T-helper 2 cell treated with Interferon-gamma antibody and Interleukin-4, amounts not matched to agents 5 μg/mL and 100 μg/mL, for 36 hours (primary cell): ENCODE measurements at regions not wholly inside any gene's neighbourhood (a gene's known extent, or its start where the extent isn't known, plus 50 kb on each side); places are given as distances from the start of the nearest gene placed in this dataset.

ENCODE experiments used
- DNase-seq: peaks from one replicate; pipeline ENCODE4 v3.0.0; 2021; ENCODE audit warnings: low spot score
- H3K27ac Mint-ChIP-seq: one replicate; pipeline ENCODE4 v1.8.0; 2021; ENCODE audit warnings: mild to moderate bottlenecking, mixed read lengths
- H3K27me3 Mint-ChIP-seq: one replicate; pipeline ENCODE4 v1.8.0; 2021; ENCODE audit warnings: low read depth, mixed read lengths
- H3K36me3 Mint-ChIP-seq: one replicate; pipeline ENCODE4 v1.8.0; 2021; ENCODE audit warnings: low read depth, mixed read lengths
- H3K4me1 Mint-ChIP-seq: one replicate; pipeline ENCODE4 v1.8.0; 2021; ENCODE audit warnings: low read depth, mixed read lengths
- H3K4me3 Mint-ChIP-seq: one replicate; pipeline ENCODE4 v1.8.0; 2022; ENCODE audit warnings: mild to moderate bottlenecking, moderate library complexity, mixed read lengths
- H3K9me3 Mint-ChIP-seq: one replicate; pipeline ENCODE4 v1.8.0; 2021; ENCODE audit warnings: mixed read lengths

- no peaks in the 10 kb centered on the region for H3K4me1 Mint-ChIP-seq
- no peak for DNase-seq
- H3K4me3 Mint-ChIP-seq: no peak overlapping the region
- peaks cover 6% of the 10 kb centered on the region for H3K36me3 Mint-ChIP-seq
- H3K9me3 Mint-ChIP-seq: no peaks in the 10 kb centered on the region
- H3K27me3 Mint-ChIP-seq: no peaks in the 10 kb centered on the region
- no peak overlapping the region for H3K27ac Mint-ChIP-seq
These were observed 209.1 kb downstream of the BRD1 start for GRCh38 chr22:49618677-49618953.

- H3K27me3 Mint-ChIP-seq: no peaks in the 10 kb centered on the region
- no peak for DNase-seq
- no peak overlapping the region for H3K27ac Mint-ChIP-seq
- H3K9me3 Mint-ChIP-seq: peaks cover 5% of the 10 kb centered on the region
- H3K36me3 Mint-ChIP-seq: peaks cover 11% of the 10 kb centered on the region
- no peaks in the 10 kb centered on the region for H3K4me1 Mint-ChIP-seq
- no peak overlapping the region for H3K4me3 Mint-ChIP-seq
These were observed 209.6 kb downstream of the BRD1 start for GRCh38 chr22:49617866-49618676.

GRCh38 chr22:49617264-49617663, 210.4 kb downstream of the BRD1 start:
- H3K4me3 Mint-ChIP-seq: no peak overlapping the region
- H3K9me3 Mint-ChIP-seq: peaks cover 13% of the 10 kb centered on the region
- H3K36me3 Mint-ChIP-seq: peaks cover 17% of the 10 kb centered on the region
- DNase-seq: no peak
- no peak overlapping the region for H3K27ac Mint-ChIP-seq
- no peaks in the 10 kb centered on the region for H3K4me1 Mint-ChIP-seq
- H3K27me3 Mint-ChIP-seq: no peaks in the 10 kb centered on the region

GRCh38 chr22:49616356-49617231, 211.1 kb downstream of the BRD1 start:
- Mint-ChIP-seq H3K9me3 (peaks cover 14% of the 10 kb centered on the region), H3K4me3 (no peak overlapping the region), H3K4me1 (no peaks in the 10 kb centered on the region), H3K27me3 (no peaks in the 10 kb centered on the region), H3K27ac (no peak overlapping the region), H3K36me3 (peaks cover 18% of the 10 kb centered on the region)
- no peak for DNase-seq

GRCh38 chr22:49614966-49615965, 212.4 kb downstream of the BRD1 start:
- Mint-ChIP-seq H3K27ac (no peak overlapping the region), H3K4me3 (no peak overlapping the region), H3K36me3 (peaks cover 25% of the 10 kb centered on the region), H3K9me3 (peaks cover 19% of the 10 kb centered on the region), H3K4me1 (no peaks in the 10 kb centered on the region), H3K27me3 (no peaks in the 10 kb centered on the region)
- DNase-seq: no peak

GRCh38 chr22:49613511-49614270, 214.0 kb downstream of the BRD1 start:
- H3K4me1 Mint-ChIP-seq: no peaks in the 10 kb centered on the region
- H3K9me3 Mint-ChIP-seq: peaks cover 22% of the 10 kb centered on the region
- no peak for DNase-seq
- peaks cover 28% of the 10 kb centered on the region for H3K36me3 Mint-ChIP-seq
- H3K27me3 Mint-ChIP-seq: no peaks in the 10 kb centered on the region
- no peak overlapping the region for H3K27ac Mint-ChIP-seq
- H3K4me3 Mint-ChIP-seq: no peak overlapping the region

GRCh38 chr22:49613108-49613507, 214.6 kb downstream of the BRD1 start:
- Mint-ChIP-seq H3K27me3 (no peaks in the 10 kb centered on the region), H3K9me3 (peaks cover 22% of the 10 kb centered on the region), H3K36me3 (peaks cover 28% of the 10 kb centered on the region)

GRCh38 chr22:49609207-49609876, 218.3 kb downstream of the BRD1 start:
- Mint-ChIP-seq H3K27me3 (no peaks in the 10 kb centered on the region), H3K4me3 (no peak overlapping the region), H3K4me1 (no peaks in the 10 kb centered on the region), H3K36me3 (peaks cover 43% of the 10 kb centered on the region), H3K27ac (no peak overlapping the region), H3K9me3 (peaks cover 37% of the 10 kb centered on the region)
- no peak for DNase-seq

More at GRCh38 chr22:49613108-49613507, 214.6 kb downstream of the BRD1 start:
- DNase-seq: no peak
- no peak overlapping the region for H3K27ac Mint-ChIP-seq
- no peaks in the 10 kb centered on the region for H3K4me1 Mint-ChIP-seq
- no peak overlapping the region for H3K4me3 Mint-ChIP-seq

- peaks cover 44% of the 10 kb centered on the region for H3K9me3 Mint-ChIP-seq
- H3K4me1 Mint-ChIP-seq: no peaks in the 10 kb centered on the region
- H3K27ac Mint-ChIP-seq: no peak overlapping the region
- peaks cover 43% of the 10 kb centered on the region for H3K36me3 Mint-ChIP-seq
- no peaks in the 10 kb centered on the region for H3K27me3 Mint-ChIP-seq
- no peak for DNase-seq
- H3K4me3 Mint-ChIP-seq: no peak overlapping the region
These were observed 219.0 kb downstream of the BRD1 start for GRCh38 chr22:49608660-49609059.

GRCh38 chr22:49608228-49608627, 219.4 kb downstream of the BRD1 start:
- no peak for DNase-seq
- peaks cover 43% of the 10 kb centered on the region for H3K9me3 Mint-ChIP-seq
- H3K27ac Mint-ChIP-seq: no peak overlapping the region
- H3K36me3 Mint-ChIP-seq: peaks cover 39% of the 10 kb centered on the region
- no peak overlapping the region for H3K4me3 Mint-ChIP-seq
- no peaks in the 10 kb centered on the region for H3K4me1 Mint-ChIP-seq
- H3K27me3 Mint-ChIP-seq: no peaks in the 10 kb centered on the region

- Mint-ChIP-seq H3K27me3 (no peaks in the 10 kb centered on the region), H3K4me3 (no peak overlapping the region), H3K9me3 (peaks cover 39% of the 10 kb centered on the region)
These were observed 219.9 kb downstream of the BRD1 start for GRCh38 chr22:49607821-49608220.

GRCh38 chr22:49606562-49607290, 220.9 kb downstream of the BRD1 start:
- H3K27ac Mint-ChIP-seq: no peak overlapping the region
- peaks cover 31% of the 10 kb centered on the region for H3K36me3 Mint-ChIP-seq
- H3K4me1 Mint-ChIP-seq: no peaks in the 10 kb centered on the region
- H3K27me3 Mint-ChIP-seq: no peaks in the 10 kb centered on the region
- no peak for DNase-seq
- no peak overlapping the region for H3K4me3 Mint-ChIP-seq
- peaks cover 33% of the 10 kb centered on the region for H3K9me3 Mint-ChIP-seq

More at GRCh38 chr22:49607821-49608220, 219.9 kb downstream of the BRD1 start:
- H3K27ac Mint-ChIP-seq: no peak overlapping the region
- H3K4me1 Mint-ChIP-seq: no peaks in the 10 kb centered on the region
- no peak for DNase-seq
- H3K36me3 Mint-ChIP-seq: peaks cover 36% of the 10 kb centered on the region
